Stomach (tissue), 8 donors: ENCODE measurements at regions not wholly inside any gene's neighbourhood (a gene's known extent, or its start where the extent isn't known, plus 50 kb on each side); places are given as distances from the start of the nearest gene placed in this dataset.

ENCODE experiments used
- DNase-seq, 2 donors: peaks; one replicate each; pipeline versions ENCODE4 v3.0.0 to v3.0.0-alpha.2; 2013 to 2019
- H3K27ac ChIP-seq, 5 donors: fragments of 200-600 bp in 4 of 5; sonication (generic) in 4 of 5; one replicate each; pipeline ENCODE4 v1.5.1; 2013 to 2019; ENCODE audit warnings: mild to moderate bottlenecking in 1 of 5, moderate library complexity in 1 of 5
- H3K27me3 ChIP-seq, 3 donors: fragments of 200-600 bp; sonication (generic); one replicate each; pipeline ENCODE4 v1.5.1; 2017 to 2019; ENCODE audit warnings: mixed run types in 1 of 3
- H3K36me3 ChIP-seq, 4 donors: fragments of 200-600 bp; sonication (generic); 1 replicate in 3 of 4; 2 replicates in 1 of 4; pipeline ENCODE4 v1.5.1; 2016 to 2019
- H3K4me1 ChIP-seq, 4 donors: fragments of 200-600 bp; sonication (generic); one replicate each; pipeline ENCODE4 v1.5.1; 2016 to 2019
- H3K4me3 ChIP-seq, 4 donors: fragments of 200-600 bp; sonication (generic) in 3 of 4; one replicate each; pipeline ENCODE4 v1.5.1; 2016 to 2019; ENCODE audit warnings: mild to moderate bottlenecking in 1 of 4
- H3K9me3 ChIP-seq, 4 donors: fragments of 200-600 bp; sonication (generic); one replicate each; pipeline ENCODE4 v1.5.1; 2016 to 2019
- EP300 ChIP-seq: sonication (generic); formaldehyde crosslinking; IDR thresholded peaks from one replicate; pipeline ENCODE4 v1.6.1; 2017; ENCODE audit warnings: antibody characterized with exemption
- POLR2A ChIP-seq, 4 donors: fragments of 450-650 bp; IDR thresholded peaks; one replicate each; pipeline ENCODE4 v1.6.1; 2016; ENCODE audit warnings: antibody characterized with exemption in 4 of 4, control low read depth in 2 of 4, mild to moderate bottlenecking in 1 of 4, moderate library complexity in 1 of 4
- POLR2AphosphoS5 ChIP-seq, 3 donors: sonication (generic); formaldehyde crosslinking; IDR thresholded peaks; one replicate each; pipeline ENCODE4 v1.6.1; 2016; ENCODE audit warnings: antibody characterized with exemption in 3 of 3
- WGBS, 5 donors: extraction: QIAGEN DNeasy Blood & Tissue Kit in 3 of 5; methylation state at CpG; one replicate each; pipeline versions ENCODE4 v1.1.5 to v1.1.7; 2013 to 2018; 5-methylcytosine and 5-hydroxymethylcytosine counted together
- intact Hi-C: fragments of 100-400 bp; cut with DNase I; formaldehyde crosslinking; loops from one replicate; pipeline ENCODE4 v1.15.1; 2023; ENCODE audit warnings: low total_unique reads
- TF ChIP-seq, protein P1 (sequence below), 7 experiments: fragments of 450-650 bp in 4 of 7; fragments of 200-600 bp in 3 of 7; sonication (generic) in 3 of 7; IDR thresholded peaks; one replicate each; pipeline ENCODE4 v1.5.1; 2016 to 2019; ENCODE audit warnings: antibody characterized with exemption in 7 of 7, control low read depth in 2 of 7, mild to moderate bottlenecking in 1 of 7
- donor health status: healthy with polysubstance abuse.
- donor health status: Bipolar disorder and iron deficiency.
- donor health status: healthy.

DNA sequence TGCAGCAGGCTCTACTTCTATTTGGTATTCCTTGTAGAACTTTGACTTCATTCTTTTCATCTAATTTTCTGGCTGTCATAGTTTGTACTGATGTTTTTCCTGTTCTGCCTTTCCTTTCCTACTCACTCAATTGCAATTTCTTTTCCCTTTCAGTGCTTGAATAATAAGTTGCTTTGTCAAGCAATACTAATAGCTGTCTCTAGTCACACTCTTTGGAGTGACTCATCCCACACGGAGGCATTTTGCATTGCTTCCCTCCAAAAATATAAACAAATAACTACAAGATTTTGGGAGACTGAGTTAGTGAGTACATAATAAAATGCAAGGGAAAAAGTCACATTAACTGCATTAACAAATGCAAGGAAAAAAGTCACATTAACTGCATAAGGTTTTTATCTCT, 465.9 kb downstream of the CDH9 start:
- TF ChIP-seq EP300 (no peak), POLR2AphosphoS5 (IDR thresholded peaks at IDR 0.05) (no peak), POLR2A (IDR thresholded peaks at IDR 0.05) (no peak)
- TF ChIP-seq, protein P1, sequence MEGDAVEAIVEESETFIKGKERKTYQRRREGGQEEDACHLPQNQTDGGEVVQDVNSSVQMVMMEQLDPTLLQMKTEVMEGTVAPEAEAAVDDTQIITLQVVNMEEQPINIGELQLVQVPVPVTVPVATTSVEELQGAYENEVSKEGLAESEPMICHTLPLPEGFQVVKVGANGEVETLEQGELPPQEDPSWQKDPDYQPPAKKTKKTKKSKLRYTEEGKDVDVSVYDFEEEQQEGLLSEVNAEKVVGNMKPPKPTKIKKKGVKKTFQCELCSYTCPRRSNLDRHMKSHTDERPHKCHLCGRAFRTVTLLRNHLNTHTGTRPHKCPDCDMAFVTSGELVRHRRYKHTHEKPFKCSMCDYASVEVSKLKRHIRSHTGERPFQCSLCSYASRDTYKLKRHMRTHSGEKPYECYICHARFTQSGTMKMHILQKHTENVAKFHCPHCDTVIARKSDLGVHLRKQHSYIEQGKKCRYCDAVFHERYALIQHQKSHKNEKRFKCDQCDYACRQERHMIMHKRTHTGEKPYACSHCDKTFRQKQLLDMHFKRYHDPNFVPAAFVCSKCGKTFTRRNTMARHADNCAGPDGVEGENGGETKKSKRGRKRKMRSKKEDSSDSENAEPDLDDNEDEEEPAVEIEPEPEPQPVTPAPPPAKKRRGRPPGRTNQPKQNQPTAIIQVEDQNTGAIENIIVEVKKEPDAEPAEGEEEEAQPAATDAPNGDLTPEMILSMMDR (IDR thresholded peaks at IDR 0.05) = no peak
- WGBS, 5 donors = 35 to 49% (median 45%) methylated on average over 1 of the region's 1 CpG
- intact Hi-C loops = no loop called here

DNA sequence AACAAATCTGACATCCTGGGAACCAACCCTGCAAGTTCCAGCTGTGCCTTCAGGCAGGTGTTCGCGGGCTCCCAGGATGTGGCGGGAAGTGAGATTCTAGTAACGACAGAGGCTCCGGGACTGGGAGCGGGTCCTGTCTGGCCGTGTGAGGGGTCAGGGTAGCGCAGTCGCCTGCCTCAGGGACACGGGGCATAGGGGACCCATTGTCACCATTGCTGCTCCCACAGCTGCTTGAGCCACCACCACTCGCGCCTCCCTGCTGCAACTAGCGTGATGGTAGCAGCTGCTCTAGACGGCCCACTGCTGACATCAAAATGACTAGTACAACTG, 468.5 kb downstream of the CDH9 start:
- no peaks in the 10 kb centered on the region for H3K4me1 ChIP-seq
- no peaks in the 10 kb centered on the region for H3K36me3 ChIP-seq
- peaks cover 0 to 26% (median 13%) of the 10 kb centered on the region in 4 donors for H3K9me3 ChIP-seq
- no peak overlapping the region for H3K4me3 ChIP-seq
- H3K27ac ChIP-seq = no peak overlapping the region
- intact Hi-C loops = no loop called here
- no peak for DNase-seq
- WGBS, 5 donors = 94 to 99% (median 96%) methylated on average over 4 to 14 of the region's 14 CpGs
- TF ChIP-seq POLR2AphosphoS5 (IDR thresholded peaks at IDR 0.05) = no peak
- no peak for TF ChIP-seq EP300
- TF ChIP-seq, protein P1 (IDR thresholded peaks at IDR 0.05) = no peak
- no peak for TF ChIP-seq POLR2A (IDR thresholded peaks at IDR 0.05)
- H3K27me3 ChIP-seq = no peaks in the 10 kb centered on the region

More for the DNA sequence above, 465.9 kb downstream of the CDH9 start:
- Histone ChIP-seq H3K27ac (no peak overlapping the region), H3K4me3 (no peak overlapping the region), H3K9me3 (peaks cover 0 to 17% (median 15%) of the 10 kb centered on the region in 4 donors), H3K4me1 (no peaks in the 10 kb centered on the region), H3K27me3 (no peaks in the 10 kb centered on the region), H3K36me3 (no peaks in the 10 kb centered on the region)
- no peak for DNase-seq

DNA sequence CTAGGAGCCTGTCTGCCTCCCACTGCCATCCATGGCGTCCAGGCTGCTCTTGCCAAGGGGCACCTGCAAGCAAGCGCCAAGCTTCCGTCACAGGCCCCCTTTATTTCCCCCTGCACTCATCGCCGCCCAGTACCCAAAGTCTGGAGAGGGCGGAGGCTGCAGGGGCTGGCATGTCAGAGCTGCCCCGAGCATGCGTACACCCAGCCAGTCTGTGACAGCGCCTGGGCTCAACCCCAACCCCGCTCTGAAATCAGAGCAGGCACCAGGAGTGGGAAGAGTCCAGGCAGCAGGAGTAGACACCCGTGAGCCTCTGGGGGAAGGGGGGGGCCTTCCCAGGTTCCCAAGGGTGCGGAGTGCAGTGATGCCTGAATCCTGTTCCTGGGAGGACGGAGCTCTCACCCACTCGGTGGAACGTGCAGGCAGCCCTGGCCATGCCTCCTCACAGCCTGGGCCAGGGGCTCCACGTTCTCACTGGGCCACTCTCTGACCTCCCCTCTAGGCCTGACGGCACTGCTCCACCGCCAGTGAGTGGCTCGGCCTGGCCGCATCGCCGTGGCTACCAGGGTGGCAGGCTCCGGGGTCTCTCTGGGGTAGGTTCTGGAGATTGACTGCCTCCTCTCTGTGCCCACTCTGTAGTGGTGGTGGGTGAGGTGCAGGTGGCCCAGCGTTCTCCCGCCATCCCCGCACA, 469.0 kb downstream of the CDH9 start:
- intact Hi-C loops = no loop called here

DNA sequence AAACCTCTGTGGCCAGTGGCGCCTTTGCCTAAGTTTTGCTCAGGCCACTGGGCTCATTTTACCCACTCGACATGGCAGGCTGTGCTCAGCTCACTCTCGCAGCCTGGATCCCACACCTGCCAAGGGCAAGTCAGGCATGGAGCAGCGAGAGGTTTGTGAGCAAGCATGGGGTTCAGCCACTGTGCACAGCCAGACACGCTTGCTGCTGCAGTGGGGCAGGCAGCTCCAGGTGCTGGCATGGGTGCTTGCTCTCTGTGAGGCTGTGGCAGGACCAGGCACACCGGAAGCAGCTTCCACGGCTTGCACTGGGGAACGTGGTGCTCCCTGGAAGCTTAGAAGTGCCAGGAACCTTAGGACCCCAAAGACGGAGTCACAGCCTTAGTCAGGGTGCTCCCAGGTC, 470.1 kb downstream of the CDH9 start:
- Histone ChIP-seq H3K27me3 (no peaks in the 10 kb centered on the region), H3K27ac (no peak overlapping the region), H3K4me3 (no peak overlapping the region), H3K4me1 (no peaks in the 10 kb centered on the region), H3K9me3 (peaks cover 0 to 26% (median 17%) of the 10 kb centered on the region in 4 donors), H3K36me3 (no peaks in the 10 kb centered on the region)
- TF ChIP-seq POLR2A (IDR thresholded peaks at IDR 0.05) (no peak), EP300 (no peak), POLR2AphosphoS5 (IDR thresholded peaks at IDR 0.05) (no peak)
- TF ChIP-seq, protein P1 (IDR thresholded peaks at IDR 0.05) = no peak
- no peak for DNase-seq
- 71 to 90% (median 78%) methylated on average over 5 to 9 of the region's 9 CpGs for WGBS, 5 donors
- intact Hi-C loops = no loop called here

More for the DNA sequence above, 469.0 kb downstream of the CDH9 start:
- Histone ChIP-seq H3K27ac (no peak overlapping the region), H3K4me1 (no peaks in the 10 kb centered on the region), H3K4me3 (no peak overlapping the region), H3K36me3 (no peaks in the 10 kb centered on the region), H3K27me3 (no peaks in the 10 kb centered on the region), H3K9me3 (peaks cover 0 to 26% (median 13%) of the 10 kb centered on the region in 4 donors)
- DNase-seq = no peak
- TF ChIP-seq EP300 (no peak), POLR2AphosphoS5 (IDR thresholded peaks at IDR 0.05) (no peak), POLR2A (IDR thresholded peaks at IDR 0.05) (no peak)
- TF ChIP-seq, protein P1 (IDR thresholded peaks at IDR 0.05) = no peak
- 89 to 94% (median 92%) methylated on average over 22 to 26 of the region's 26 CpGs for WGBS, 5 donors
